ENCODE measurements at regions not wholly inside any gene's neighbourhood (a gene's known extent, or its start where the extent isn't known, plus 50 kb on each side); places are given as distances from the start of the nearest gene placed in this dataset.

DNA sequence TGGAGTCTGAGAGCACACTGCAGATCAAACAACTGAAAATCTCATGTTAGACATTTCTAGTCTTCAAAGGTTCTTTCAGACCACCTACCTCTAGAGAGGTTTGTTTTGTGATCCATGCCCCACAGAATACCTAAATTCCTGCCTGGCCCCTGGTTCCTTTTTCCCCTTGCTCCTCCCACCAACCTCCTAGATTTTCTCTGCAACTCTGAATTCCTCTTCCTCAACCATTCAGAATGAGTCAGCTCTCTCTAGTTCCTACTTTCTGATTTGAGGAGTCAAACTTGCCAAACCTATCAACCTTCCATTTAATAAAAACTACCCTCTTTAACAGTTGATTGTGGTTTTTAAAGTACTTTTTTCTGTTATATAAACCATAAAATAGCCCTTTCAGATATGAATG, 83.2 kb upstream of the ZNF462 start:
- Histone ChIP-seq H3K9me1 (replicated peaks; ENCODE audit: control insufficient read depth, extremely low read depth, insufficient read depth, low read length) (no peaks in the 10 kb centered on the region), H4K20me1 (replicated peaks; ENCODE audit: control insufficient read depth, extremely low read depth, insufficient read depth, low read length) (no peaks in the 10 kb centered on the region), H3K9ac (replicated peaks; ENCODE audit: extremely low read depth, insufficient read depth, low read length) (no peak overlapping the region), H3K4me2 (ENCODE audit: insufficient read depth, low read length) (no peak overlapping the region), H2AFZ (ENCODE audit: low read depth, low read length) (no peak overlapping the region), H3K79me2 (ENCODE audit: control insufficient read depth, insufficient read depth, low read length) (no peaks in the 10 kb centered on the region), H3K27me3 (ENCODE audit: control insufficient read depth in 2 of 2, insufficient read depth in 2 of 2, low read length in 2 of 2) (no peaks in the 10 kb centered on the region), H3K9me3 (replicated peaks; ENCODE audit: control insufficient read depth, insufficient read depth, low read length) (no peaks in the 10 kb centered on the region), H3K4me1 (ENCODE audit: control insufficient read depth, extremely low read depth, insufficient read depth, low read length) (no peaks in the 10 kb centered on the region), H3K36me3 (ENCODE audit: control insufficient read depth in 2 of 2, extremely low read depth in 1 of 2, insufficient read depth in 2 of 2, low read length in 2 of 2) (no peaks in the 10 kb centered on the region), H3K4me3 (replicated peaks in 1 of 3; ENCODE audit: insufficient read depth in 1 of 3, low read depth in 1 of 3, low read length in 3 of 3) (no peak overlapping the region), H3K27ac (ENCODE audit: insufficient read depth, low read depth, low read length) (no peak overlapping the region)
- dilution Hi-C loops (cut with MboI; ENCODE audit: extremely low pct_ligation_motif_present, low sequenced_read_pairs), result no loop called here
- BruUV-seq (replicated peaks), result no TSS peak
- intact Hi-C loops (cut with micrococcal nuclease), result no loop called here
- DNase-seq (ENCODE audit: low read depth, low spot score) (no peak), FAIRE-seq (no peak)
- CTCF ChIA-PET, result no interaction called here
- no peak for TF ChIP-seq EZH2 (IDR thresholded peaks at IDR 0.05; ENCODE audit: borderline replicate concordance, low read depth, low read length, severe bottlenecking)
- no peak for TF ChIP-seq FOS (IDR thresholded peaks at IDR 0.05; ENCODE audit: borderline replicate concordance, insufficient read depth, low read length)
- no peak for TF ChIP-seq JUN (IDR thresholded peaks at IDR 0.05; ENCODE audit: borderline replicate concordance, insufficient read depth, insufficient read length, low read depth)
- no peak for TF ChIP-seq POLR2AphosphoS5 (IDR thresholded peaks at IDR 0.05; ENCODE audit: insufficient read depth, low read depth, low read length)
- no peak for TF ChIP-seq POLR2A (IDR thresholded peaks at IDR 0.05; ENCODE audit: low read depth, low read length)
- no peak for TF ChIP-seq GATA2 (IDR thresholded peaks at IDR 0.05; ENCODE audit: insufficient read depth, insufficient read length, low read depth, low read length)
- TF ChIP-seq, protein P1, sequence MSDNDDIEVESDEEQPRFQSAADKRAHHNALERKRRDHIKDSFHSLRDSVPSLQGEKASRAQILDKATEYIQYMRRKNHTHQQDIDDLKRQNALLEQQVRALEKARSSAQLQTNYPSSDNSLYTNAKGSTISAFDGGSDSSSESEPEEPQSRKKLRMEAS (IDR thresholded peaks at IDR 0.05; ENCODE audit: insufficient read depth, insufficient read length), result no peak
- TF ChIP-seq, protein P2, sequence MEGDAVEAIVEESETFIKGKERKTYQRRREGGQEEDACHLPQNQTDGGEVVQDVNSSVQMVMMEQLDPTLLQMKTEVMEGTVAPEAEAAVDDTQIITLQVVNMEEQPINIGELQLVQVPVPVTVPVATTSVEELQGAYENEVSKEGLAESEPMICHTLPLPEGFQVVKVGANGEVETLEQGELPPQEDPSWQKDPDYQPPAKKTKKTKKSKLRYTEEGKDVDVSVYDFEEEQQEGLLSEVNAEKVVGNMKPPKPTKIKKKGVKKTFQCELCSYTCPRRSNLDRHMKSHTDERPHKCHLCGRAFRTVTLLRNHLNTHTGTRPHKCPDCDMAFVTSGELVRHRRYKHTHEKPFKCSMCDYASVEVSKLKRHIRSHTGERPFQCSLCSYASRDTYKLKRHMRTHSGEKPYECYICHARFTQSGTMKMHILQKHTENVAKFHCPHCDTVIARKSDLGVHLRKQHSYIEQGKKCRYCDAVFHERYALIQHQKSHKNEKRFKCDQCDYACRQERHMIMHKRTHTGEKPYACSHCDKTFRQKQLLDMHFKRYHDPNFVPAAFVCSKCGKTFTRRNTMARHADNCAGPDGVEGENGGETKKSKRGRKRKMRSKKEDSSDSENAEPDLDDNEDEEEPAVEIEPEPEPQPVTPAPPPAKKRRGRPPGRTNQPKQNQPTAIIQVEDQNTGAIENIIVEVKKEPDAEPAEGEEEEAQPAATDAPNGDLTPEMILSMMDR (IDR thresholded peaks at IDR 0.05; ENCODE audit: extremely low read depth in 1 of 2, insufficient read depth in 1 of 2, low read depth in 1 of 2, low read length in 2 of 2), result no peak
- no peak for TF ChIP-seq MYC (IDR thresholded peaks at IDR 0.05; ENCODE audit: low read depth, low read length)
- POLR2A ChIA-PET, result no interaction called here
